ENCODE measurements at regions not wholly inside any gene's neighbourhood (a gene's known extent, or its start where the extent isn't known, plus 50 kb on each side); places are given as distances from the start of the nearest gene placed in this dataset.

- H3K4me1 ChIP-seq, result no peaks in the 10 kb centered on the region
- ATAC-seq, result no peak
- WGBS, 2 donors (ENCODE audit: low coverage in 1 of 2), result 76 to 85% methylated on average over 2 to 3 of the region's 3 CpGs
- no peaks in the 10 kb centered on the region for H3K27me3 ChIP-seq
- H3K36me3 ChIP-seq, result no peaks in the 10 kb centered on the region
- H3K27ac ChIP-seq, result no peak overlapping the region
- no peaks in the 10 kb centered on the region for H3K9me3 ChIP-seq
- TF ChIP-seq POLR2AphosphoS5 (IDR thresholded peaks at IDR 0.05) (no peak), EP300 (IDR thresholded peaks at IDR 0.05) (no peak), POLR2A (IDR thresholded peaks at IDR 0.05) (no peak)
- TF ChIP-seq, protein P1, sequence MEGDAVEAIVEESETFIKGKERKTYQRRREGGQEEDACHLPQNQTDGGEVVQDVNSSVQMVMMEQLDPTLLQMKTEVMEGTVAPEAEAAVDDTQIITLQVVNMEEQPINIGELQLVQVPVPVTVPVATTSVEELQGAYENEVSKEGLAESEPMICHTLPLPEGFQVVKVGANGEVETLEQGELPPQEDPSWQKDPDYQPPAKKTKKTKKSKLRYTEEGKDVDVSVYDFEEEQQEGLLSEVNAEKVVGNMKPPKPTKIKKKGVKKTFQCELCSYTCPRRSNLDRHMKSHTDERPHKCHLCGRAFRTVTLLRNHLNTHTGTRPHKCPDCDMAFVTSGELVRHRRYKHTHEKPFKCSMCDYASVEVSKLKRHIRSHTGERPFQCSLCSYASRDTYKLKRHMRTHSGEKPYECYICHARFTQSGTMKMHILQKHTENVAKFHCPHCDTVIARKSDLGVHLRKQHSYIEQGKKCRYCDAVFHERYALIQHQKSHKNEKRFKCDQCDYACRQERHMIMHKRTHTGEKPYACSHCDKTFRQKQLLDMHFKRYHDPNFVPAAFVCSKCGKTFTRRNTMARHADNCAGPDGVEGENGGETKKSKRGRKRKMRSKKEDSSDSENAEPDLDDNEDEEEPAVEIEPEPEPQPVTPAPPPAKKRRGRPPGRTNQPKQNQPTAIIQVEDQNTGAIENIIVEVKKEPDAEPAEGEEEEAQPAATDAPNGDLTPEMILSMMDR (IDR thresholded peaks at IDR 0.05), result no peak
- H3K4me3 ChIP-seq, result no peak overlapping the region
Measured at GRCh38 chr10:91111060-91111459, 109.4 kb upstream of the PCGF5 start.

DNA sequence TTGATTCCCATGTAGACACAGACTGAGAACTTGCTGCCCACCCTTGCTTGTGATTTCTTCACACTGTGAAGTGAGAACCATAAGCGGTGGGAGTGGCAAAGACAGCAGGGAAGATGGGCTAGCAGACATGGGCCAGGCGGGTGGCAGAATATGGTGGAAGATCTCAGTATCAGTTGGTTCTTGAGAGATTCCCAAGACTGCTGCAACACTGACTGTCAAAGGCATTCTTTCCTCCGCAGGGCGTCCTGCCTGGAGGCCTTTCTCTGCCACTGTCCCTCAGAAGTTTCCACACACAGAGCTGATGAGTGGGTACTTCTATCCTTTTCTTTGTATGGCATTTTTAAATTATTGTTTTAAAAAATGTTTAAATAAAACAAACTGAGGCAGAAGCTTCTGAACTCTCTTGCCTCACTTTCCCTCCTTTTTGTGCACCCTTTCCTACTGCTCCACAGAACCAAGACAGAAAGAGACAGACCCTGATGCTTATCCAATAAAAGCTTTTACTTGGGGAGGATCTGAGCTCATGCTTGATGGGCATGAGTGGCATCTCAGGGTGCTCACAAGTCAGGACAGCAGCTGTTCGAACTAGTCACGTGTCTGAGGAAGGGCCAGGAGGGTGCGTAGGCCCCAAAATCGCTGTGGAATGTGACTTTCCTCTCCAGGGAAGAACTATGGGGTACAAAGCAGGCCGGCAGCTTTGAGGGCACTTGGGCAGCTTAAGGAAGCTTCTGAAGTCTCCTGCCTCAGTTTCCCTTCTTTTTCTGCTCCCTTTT, 104.7 kb upstream of the PCGF5 start:
- H3K4me1 ChIP-seq, result no peaks in the 10 kb centered on the region
- H3K27ac ChIP-seq, result no peak overlapping the region
- H3K4me3 ChIP-seq, result no peak overlapping the region
- ATAC-seq, result no peak
- WGBS, 2 donors (ENCODE audit: low coverage in 1 of 2), result 91 to 100% methylated on average over 2 to 7 of the region's 9 CpGs
- no peaks in the 10 kb centered on the region for H3K9me3 ChIP-seq
- H3K36me3 ChIP-seq, result no peaks in the 10 kb centered on the region
- no peaks in the 10 kb centered on the region for H3K27me3 ChIP-seq
- TF ChIP-seq, protein P1 (IDR thresholded peaks at IDR 0.05), result no peak
- TF ChIP-seq POLR2AphosphoS5 (IDR thresholded peaks at IDR 0.05) (no peak), POLR2A (IDR thresholded peaks at IDR 0.05) (no peak), EP300 (IDR thresholded peaks at IDR 0.05) (no peak)

- Histone ChIP-seq H3K27me3 (no peaks in the 10 kb centered on the region), H3K4me1 (no peaks in the 10 kb centered on the region), H3K36me3 (no peaks in the 10 kb centered on the region), H3K4me3 (no peak overlapping the region), H3K27ac (no peak overlapping the region), H3K9me3 (no peaks in the 10 kb centered on the region)
- TF ChIP-seq, protein P1 (IDR thresholded peaks at IDR 0.05), result no peak
- TF ChIP-seq POLR2AphosphoS5 (IDR thresholded peaks at IDR 0.05), result no peak
- TF ChIP-seq EP300 (IDR thresholded peaks at IDR 0.05), result no peak
- no peak for TF ChIP-seq POLR2A (IDR thresholded peaks at IDR 0.05)
- no peak for ATAC-seq
- 67% methylated on average over 1 to 2 of the region's 2 CpGs for WGBS, 2 donors (ENCODE audit: low coverage in 1 of 2)
Measured at GRCh38 chr10:91117505-91117904, 103.0 kb upstream of the PCGF5 start.

- H3K27me3 ChIP-seq, result no peaks in the 10 kb centered on the region
- H3K36me3 ChIP-seq, result no peaks in the 10 kb centered on the region
- H3K4me1 ChIP-seq, result no peaks in the 10 kb centered on the region
- 57 to 64% methylated on average over 2 of the region's 2 CpGs for WGBS, 2 donors (ENCODE audit: low coverage in 1 of 2)
- no peaks in the 10 kb centered on the region for H3K9me3 ChIP-seq
- H3K27ac ChIP-seq, result no peak overlapping the region
- no peak for TF ChIP-seq EP300 (IDR thresholded peaks at IDR 0.05)
- no peak for TF ChIP-seq POLR2AphosphoS5 (IDR thresholded peaks at IDR 0.05)
- no peak for TF ChIP-seq POLR2A (IDR thresholded peaks at IDR 0.05)
- TF ChIP-seq, protein P1 (IDR thresholded peaks at IDR 0.05), result no peak
- ATAC-seq, result no peak
- no peak overlapping the region for H3K4me3 ChIP-seq
Measured at GRCh38 chr10:91120348-91120747, 100.1 kb upstream of the PCGF5 start.

DNA sequence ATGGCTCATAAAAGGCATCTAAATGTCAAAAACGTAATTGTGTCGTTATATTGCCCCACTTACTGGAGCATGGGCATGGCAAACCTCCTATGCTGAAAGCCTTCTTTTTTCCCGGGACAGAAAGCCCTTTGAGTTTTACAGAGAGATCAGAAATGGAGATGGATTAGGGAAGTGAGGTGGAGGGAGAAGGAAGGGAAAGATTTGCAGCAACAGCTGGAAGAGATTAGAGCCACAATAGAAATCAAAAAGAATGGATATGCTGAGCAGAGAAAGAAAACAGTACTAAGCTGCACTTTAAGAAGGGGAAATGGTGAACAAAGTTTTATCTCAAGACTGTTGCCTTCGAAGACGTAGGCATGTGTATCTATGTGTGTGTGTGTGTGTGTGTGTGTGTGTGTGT, 97.2 kb upstream of the PCGF5 start:
- no peak for ATAC-seq
- Histone ChIP-seq H3K9me3 (no peaks in the 10 kb centered on the region), H3K36me3 (no peaks in the 10 kb centered on the region), H3K4me1 (no peaks in the 10 kb centered on the region), H3K27ac (no peak overlapping the region), H3K4me3 (no peak overlapping the region), H3K27me3 (no peaks in the 10 kb centered on the region)
- TF ChIP-seq POLR2AphosphoS5 (IDR thresholded peaks at IDR 0.05) (no peak), EP300 (IDR thresholded peaks at IDR 0.05) (no peak), POLR2A (IDR thresholded peaks at IDR 0.05) (no peak)
- TF ChIP-seq, protein P1 (IDR thresholded peaks at IDR 0.05), result no peak
- WGBS, 2 donors (ENCODE audit: low coverage in 1 of 2), result 35 to 47% methylated on average over 4 to 5 of the region's 5 CpGs
